ENCODE measurements at regions not wholly inside any gene's neighbourhood (a gene's known extent, or its start where the extent isn't known, plus 50 kb on each side); places are given as distances from the start of the nearest gene placed in this dataset.

DNA sequence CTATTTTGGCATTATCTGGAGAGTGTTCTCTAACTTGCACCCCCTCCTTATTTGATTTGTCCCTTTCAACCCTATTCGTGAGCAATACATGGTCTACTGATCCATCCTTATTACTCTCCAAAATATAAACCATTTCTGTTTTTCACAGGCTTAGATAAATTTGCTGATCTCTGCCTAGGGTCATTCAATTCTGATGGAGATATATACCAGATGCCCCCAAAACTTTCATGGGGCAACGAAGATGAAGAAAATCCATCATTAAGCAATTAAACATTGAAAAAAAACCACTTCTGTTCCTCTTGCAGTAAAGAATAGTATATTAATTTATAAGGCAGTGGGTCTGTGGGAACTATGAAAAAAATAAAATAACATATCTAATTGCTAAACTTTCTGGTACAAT, 313.4 kb downstream of the CASP12 start:
- intact Hi-C loops (cut with DNase I, micrococcal nuclease), result no loop called here
- H3K4me1 ChIP-seq (ENCODE audit: low read depth), result no peaks in the 10 kb centered on the region
- no peaks in the 10 kb centered on the region for H3K9me3 ChIP-seq
- TF ChIP-seq, protein P1, sequence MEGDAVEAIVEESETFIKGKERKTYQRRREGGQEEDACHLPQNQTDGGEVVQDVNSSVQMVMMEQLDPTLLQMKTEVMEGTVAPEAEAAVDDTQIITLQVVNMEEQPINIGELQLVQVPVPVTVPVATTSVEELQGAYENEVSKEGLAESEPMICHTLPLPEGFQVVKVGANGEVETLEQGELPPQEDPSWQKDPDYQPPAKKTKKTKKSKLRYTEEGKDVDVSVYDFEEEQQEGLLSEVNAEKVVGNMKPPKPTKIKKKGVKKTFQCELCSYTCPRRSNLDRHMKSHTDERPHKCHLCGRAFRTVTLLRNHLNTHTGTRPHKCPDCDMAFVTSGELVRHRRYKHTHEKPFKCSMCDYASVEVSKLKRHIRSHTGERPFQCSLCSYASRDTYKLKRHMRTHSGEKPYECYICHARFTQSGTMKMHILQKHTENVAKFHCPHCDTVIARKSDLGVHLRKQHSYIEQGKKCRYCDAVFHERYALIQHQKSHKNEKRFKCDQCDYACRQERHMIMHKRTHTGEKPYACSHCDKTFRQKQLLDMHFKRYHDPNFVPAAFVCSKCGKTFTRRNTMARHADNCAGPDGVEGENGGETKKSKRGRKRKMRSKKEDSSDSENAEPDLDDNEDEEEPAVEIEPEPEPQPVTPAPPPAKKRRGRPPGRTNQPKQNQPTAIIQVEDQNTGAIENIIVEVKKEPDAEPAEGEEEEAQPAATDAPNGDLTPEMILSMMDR (IDR thresholded peaks at IDR 0.05), result no peak
- no peak overlapping the region for H3K4me3 ChIP-seq
- ATAC-seq (no peak), DNase-seq (no peak)
- no peaks in the 10 kb centered on the region for H3K36me3 ChIP-seq (ENCODE audit: low read depth)

DNA sequence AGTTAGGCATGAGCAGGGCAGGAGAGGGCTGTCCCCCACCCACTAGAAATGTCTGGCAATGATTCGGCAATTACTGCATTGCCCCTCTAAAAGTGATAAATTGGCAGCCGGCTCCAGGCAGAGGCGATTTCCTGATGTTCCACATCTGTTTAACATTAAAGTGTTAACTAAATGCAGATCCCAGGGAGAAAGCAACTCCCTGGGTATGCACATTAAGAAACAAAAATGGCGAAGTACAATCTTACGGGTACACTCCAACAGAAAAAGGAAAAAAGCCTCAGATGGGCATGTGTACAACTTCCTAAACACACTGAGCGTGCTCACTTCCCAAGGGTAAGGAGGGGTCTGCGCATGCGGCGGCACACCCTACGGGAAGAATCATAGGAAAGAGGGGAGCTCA, 314.4 kb downstream of the CASP12 start:
- Histone ChIP-seq H3K4me1 (ENCODE audit: low read depth) (no peaks in the 10 kb centered on the region), H3K36me3 (ENCODE audit: low read depth) (no peaks in the 10 kb centered on the region), H3K4me3 (no peak overlapping the region), H3K9me3 (no peaks in the 10 kb centered on the region)
- TF ChIP-seq, protein P1 (IDR thresholded peaks at IDR 0.05), result no peak
- intact Hi-C loops (cut with DNase I, micrococcal nuclease), result no loop called here
- DNase-seq, result no peak
- ATAC-seq, result no peak

DNA sequence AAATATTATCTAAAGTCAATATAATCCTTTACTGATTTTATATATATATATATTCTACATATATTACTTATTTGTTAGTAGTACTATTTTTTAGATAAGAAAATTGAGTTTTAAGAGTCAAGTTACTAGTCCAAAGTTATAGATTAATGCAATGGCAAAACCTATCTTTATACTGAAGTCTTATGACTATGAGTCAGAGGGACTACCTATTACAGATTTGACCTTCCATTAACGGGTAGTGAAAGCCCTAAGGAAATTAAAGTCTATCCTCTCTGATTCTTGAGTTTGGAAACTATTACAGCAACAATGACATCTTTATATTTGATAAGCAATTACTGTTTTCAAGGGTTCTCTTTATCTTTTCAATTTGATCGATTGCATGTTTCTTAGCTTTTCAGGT, 315.8 kb downstream of the CASP12 start:
- no peaks in the 10 kb centered on the region for H3K9me3 ChIP-seq
- intact Hi-C loops (cut with DNase I, micrococcal nuclease), result no loop called here
- ATAC-seq, result no peak
- no peaks in the 10 kb centered on the region for H3K4me1 ChIP-seq (ENCODE audit: low read depth)
- no peaks in the 10 kb centered on the region for H3K36me3 ChIP-seq (ENCODE audit: low read depth)
- no peak for DNase-seq
- TF ChIP-seq, protein P1 (IDR thresholded peaks at IDR 0.05), result no peak
- no peak overlapping the region for H3K4me3 ChIP-seq

DNA sequence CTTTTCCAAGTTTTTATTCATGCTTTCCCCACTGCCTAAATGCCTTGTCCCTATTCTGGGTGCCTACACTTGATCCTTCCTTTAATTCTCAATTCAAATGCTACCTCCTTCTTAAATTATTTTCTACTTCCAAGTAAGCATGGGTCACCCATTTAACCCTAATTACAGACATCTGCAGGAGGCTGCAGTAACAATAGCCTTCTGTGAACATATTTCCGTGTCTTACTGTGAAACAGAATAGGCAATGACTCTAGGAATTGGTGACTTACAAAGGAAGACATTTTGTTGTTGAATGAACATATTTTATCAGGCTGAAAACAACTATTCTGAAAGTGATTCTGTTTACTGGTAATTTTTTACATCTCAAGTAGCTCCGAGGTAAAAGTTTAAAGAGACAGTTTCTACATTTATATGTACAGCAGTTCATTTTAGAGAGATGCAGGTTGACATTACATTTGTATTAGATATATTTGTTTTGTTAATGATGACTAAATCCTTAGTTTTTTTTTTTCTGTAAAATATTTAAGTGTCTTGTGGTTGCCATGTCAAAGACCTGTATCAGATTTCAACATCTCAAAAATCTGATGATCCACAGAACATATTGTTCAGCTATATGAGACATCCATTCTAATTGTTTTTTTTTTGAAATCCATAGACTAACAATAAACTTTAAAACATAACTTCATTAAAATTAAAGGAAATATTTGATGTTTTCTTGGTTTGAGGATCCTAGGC, 316.8 kb downstream of the CASP12 start:
- intact Hi-C loops (cut with DNase I, micrococcal nuclease), result no loop called here

DNA sequence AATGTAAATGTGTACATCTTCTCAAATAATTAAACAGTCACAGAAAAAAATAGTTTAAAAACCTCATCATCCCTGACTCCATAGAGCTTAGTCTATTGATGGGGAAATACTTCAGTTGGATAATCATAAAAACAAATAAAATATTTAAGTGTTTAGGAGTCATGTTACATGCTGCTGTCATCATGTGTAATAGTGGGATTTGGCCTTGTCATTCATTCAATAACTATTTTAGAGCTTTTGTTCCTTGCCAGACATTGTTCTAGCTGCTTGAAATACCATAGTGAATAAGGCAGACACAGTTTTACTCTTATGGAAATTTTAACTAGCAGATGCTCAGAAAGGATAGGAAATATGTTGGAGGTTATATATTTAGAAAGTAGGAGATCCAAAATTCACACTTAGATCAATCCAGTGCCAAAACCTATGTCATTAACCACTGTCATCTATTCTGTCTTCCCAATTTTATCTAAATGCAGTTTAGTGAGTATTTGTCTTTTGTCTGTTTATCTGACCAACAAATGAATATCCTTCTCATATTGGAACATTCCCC, 324.7 kb downstream of the CASP12 start:
- ATAC-seq (no peak), DNase-seq (no peak)
- Histone ChIP-seq H3K36me3 (ENCODE audit: low read depth) (no peaks in the 10 kb centered on the region), H3K9me3 (peaks cover 7% of the 10 kb centered on the region), H3K4me3 (no peak overlapping the region), H3K4me1 (ENCODE audit: low read depth) (no peaks in the 10 kb centered on the region)
- intact Hi-C loops (cut with DNase I, micrococcal nuclease), result no loop called here
- TF ChIP-seq, protein P1 (IDR thresholded peaks at IDR 0.05), result no peak

More for the DNA sequence above, 316.8 kb downstream of the CASP12 start:
- Histone ChIP-seq H3K4me3 (no peak overlapping the region), H3K4me1 (ENCODE audit: low read depth) (no peaks in the 10 kb centered on the region), H3K36me3 (ENCODE audit: low read depth) (no peaks in the 10 kb centered on the region), H3K9me3 (no peaks in the 10 kb centered on the region)
- TF ChIP-seq, protein P1 (IDR thresholded peaks at IDR 0.05), result no peak
- DNase-seq (no peak), ATAC-seq (no peak)

Data from mucosa of descending colon (tissue), 3 donors.